GM04504 (cell line): ENCODE measurements at regions not wholly inside any gene's neighbourhood (a gene's known extent, or its start where the extent isn't known, plus 50 kb on each side); places are given as distances from the start of the nearest gene placed in this dataset.

Experiments
- DNase-seq: peaks from one replicate; pipeline ENCODE4 v3.0.0-alpha.2; 2012; ENCODE audit warnings: low read depth

DNA sequence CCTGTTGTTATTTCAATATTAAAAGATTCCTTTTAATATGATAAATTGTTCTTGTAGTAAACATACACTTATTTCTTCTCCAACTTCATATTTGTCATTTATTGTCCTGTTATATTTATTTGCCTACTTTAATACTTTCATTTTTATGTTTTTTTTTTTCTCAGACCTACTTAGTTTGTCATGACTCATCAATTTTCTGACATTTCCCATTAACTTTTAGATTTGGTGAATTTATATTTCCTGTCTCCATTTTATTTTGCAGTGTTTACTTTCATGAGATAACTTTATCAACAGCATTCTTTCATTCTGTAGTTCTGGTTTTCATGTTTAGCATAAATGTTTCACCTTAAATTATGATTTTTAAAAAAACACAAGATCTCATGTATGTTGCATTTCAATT, 788.7 kb downstream of the EFNA5 start:
- no peak for DNase-seq

DNA sequence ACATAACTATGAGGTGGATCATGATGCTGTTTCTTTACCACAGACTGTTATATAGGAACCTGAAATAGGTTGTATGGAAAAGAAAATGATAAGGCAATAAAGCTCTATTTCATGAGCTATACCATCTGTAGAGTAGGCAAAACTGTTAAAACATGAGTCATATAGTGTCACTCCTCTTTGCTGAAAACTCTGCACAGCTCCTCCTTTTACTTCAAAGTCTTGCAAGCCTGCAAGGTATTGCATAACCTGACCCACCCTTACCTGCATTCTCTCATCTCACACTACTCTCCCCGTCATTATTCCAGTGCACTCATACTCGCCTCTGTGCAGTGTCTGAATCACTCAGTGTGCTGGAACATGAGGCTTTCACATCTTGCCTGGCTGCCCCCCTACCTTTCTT, 790.1 kb downstream of the EFNA5 start:
- DNase-seq = no peak

DNA sequence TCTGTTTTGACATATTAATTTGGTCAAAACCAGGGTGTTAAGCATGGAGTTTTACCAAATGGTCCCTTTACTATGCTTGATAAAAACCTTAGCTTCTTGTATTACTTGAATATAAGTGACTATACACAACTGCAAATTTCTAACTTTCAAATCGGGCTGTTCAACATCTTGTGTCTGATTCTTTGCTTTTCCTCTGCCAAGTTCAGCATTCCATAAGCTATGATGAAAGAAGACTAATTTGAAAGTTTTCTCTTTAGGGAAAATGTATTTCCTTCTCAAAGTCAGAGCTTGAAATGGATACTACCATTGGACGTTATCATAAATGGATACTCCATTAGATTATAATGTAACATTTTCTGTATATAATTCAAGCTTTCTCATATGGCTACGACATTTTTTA, 792.9 kb downstream of the EFNA5 start:
- no peak for DNase-seq

GRCh38 chr5:106876665-106877194, 794.0 kb downstream of the EFNA5 start:
- DNase-seq = no peak

GRCh38 chr5:106876298-106876622, 794.5 kb downstream of the EFNA5 start:
- no peak for DNase-seq

- DNase-seq = peak; percentile 7
Measured at GRCh38 chr5:106875591-106876297, 795.0 kb downstream of the EFNA5 start.

GRCh38 chr5:106874974-106875373, 795.8 kb downstream of the EFNA5 start:
- no peak for DNase-seq

DNA sequence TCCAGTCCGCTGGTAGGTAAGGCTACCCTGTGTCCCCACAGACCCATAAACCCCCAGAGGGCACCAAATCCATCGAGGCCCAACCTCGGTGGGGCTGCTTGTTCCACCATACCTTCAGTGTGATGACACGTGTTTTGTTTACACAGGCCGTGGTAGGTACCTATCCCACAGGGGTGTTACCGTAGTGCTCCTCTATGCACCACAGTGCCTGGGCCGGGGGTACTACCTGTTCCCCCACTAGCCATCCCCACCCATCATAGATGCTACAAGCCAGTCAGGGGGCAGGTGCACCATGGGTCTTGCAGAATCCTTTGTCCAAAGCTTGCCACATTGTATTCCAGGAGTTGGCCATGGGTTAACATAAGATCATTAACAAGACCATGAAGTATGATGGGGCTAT, 796.2 kb downstream of the EFNA5 start:
- DNase-seq = no peak

- DNase-seq = no peak
Measured at GRCh38 chr5:106873568-106873967, 797.2 kb downstream of the EFNA5 start.

DNA sequence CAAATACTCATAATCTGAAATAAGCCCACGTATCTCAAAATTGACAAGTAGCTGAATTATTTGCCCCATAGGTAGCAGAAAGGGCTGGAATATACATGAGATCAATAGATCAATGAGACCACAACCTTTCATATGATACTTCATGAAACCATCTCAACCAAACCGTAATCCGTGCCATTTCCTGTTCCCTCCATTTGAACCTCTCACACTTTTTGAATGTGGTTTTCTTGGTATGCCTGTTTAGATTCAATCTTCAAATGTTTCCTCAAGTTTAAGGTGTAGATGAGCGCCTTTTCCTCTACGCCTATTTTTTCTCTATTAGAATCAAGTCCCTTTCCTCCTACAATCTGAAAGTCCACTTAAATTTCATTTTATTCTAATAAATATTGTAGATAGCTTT, 805.5 kb downstream of the EFNA5 start:
- DNase-seq = no peak

DNA sequence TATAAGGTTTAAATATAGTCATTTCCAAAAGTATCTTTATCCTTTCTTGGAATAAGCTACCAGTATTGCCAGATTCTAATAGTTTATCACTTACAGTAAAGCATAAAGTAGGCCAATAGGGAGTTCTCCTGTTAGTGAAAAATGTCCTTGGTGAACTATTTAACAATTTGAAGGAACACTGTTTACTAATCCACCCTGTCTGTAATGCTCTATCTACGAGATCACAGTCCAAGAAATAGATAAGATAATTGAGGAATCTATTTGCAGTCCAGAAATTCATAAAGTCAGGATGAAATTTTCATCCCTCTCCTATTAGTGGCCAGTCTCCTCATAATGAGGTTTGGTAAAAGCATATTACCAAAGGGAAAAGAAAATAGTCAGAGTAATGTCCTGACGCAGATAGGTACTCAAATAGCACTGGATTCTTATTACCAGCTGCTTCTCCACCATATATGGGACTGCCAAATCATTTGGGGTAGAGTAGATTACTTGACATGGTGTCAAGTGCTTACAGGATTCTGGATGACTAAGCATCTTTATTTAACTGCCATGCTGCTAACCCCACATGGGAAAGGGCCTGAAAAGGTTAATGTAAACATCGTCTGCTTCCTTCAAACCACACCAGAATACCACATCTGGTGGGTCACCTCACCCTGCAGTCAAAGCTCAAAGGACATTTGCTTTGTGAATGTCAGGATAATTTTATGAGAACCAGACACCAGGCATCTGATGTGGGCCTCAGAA, 808.1 kb downstream of the EFNA5 start:
- DNase-seq = no peak

GRCh38 chr5:106860398-106861044, 810.2 kb downstream of the EFNA5 start:
- DNase-seq = no peak

DNA sequence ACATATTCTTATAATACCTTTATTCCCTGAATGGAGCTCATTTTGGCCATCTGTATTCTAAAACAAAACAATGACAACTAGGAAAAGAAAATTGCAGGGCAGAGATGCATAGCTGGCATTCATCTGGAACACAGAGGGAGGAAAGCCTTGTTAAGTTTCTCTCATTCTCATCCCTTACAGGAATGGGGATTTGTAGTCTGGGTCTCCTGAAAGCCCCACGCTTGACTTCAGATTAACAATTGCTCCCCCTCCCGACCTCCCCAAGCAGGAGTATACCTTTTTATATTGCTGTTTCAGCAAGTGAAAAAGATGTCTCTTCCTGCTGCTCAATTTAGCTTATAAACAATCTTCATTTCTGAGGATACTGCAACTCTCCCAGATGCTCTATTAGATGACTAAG, 812.1 kb downstream of the EFNA5 start:
- DNase-seq = no peak

- no peak for DNase-seq
Measured at GRCh38 chr5:106854922-106855321, 815.8 kb downstream of the EFNA5 start.

- DNase-seq = no peak
Measured at GRCh38 chr5:106854105-106854687, 816.5 kb downstream of the EFNA5 start.

GRCh38 chr5:106853266-106853665, 817.5 kb downstream of the EFNA5 start:
- no peak for DNase-seq

DNA sequence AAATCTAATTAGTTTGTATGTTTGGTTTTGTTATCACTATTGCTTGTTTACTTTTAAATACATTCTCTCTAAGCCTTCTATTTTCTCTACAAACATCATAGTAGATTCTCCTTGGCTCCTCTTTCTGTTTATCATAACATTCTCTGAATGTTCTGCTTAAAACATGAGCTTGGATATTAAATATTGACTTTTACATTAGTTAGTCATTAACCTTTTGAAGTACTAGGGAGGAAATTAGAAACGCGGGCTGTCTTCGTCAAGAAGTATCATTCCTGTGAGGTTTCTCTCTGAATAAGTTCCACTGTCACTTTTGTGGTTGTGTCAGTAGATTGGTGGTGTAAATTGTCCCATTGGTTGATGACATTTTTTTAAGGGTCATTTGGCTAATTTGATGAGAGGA, 821.5 kb downstream of the EFNA5 start:
- no peak for DNase-seq

DNA sequence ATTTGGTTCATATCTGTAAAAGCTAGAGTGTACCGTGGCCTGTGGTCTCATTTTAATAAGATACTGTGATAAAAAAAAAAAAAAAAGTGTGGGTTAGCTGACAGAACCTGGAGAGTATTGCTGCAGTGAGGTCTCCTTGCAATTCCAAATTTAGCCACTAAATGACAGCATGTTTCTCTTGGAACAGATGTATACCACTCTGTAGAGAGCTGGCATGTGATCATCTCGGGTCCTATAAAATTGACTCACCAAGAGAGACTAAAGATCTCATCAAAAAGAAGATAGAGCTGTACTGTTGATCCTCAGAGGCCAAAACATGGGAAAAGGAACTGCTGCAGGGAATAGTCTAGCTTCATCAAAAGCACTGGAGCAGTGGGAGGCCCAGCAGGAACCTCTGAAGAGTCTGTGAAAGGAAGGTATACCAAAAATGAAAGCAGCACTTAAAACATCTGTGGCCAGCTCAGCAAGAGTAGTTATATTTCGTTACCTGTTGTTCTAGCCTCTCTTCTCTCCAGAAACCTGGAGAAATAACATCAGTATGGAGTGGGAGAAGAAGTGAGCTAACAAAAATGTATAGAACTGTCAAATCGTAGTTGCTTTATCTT, 826.8 kb downstream of the EFNA5 start:
- no peak for DNase-seq

DNA sequence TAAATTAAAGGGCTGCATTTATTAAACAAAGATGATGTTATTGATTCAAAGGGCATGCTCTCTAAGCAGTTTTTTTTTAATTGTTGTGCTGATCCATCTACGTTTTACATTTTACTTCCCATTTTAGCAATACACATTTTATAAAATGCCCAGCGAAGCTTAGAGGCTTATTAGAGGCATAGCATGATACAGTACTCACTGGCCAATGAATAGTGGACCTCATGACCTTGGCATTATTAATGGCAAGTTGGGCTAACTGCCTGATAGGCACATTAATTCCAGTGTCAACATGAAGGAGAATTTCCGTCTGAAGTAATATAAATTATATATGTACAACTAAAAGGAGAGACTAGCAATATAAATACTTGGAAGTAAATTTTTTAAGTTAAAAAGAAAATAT, 837.2 kb downstream of the EFNA5 start:
- no peak for DNase-seq

- DNase-seq = no peak
Measured at GRCh38 chr5:106827061-106827460, 843.7 kb downstream of the EFNA5 start.

GRCh38 chr5:106825374-106825773, 845.4 kb downstream of the EFNA5 start:
- no peak for DNase-seq

DNA sequence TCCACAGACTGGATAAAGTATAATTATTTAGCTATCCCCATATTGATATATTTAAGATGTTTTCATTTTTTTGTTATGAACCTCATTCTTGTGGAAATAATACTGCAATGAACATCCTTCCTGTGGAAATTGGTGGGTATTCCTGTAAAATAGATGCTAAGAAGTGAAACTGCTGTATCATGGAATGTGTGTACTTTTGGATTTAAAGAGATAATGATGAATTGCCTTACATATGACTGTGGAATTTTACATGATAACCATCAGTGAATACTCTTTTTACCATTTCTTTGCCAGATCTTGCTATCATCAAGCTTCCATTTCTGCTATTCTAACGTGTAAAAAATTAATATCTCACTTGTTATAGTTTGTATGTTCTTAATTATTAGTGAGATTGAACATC, 847.9 kb downstream of the EFNA5 start:
- DNase-seq = no peak
